ENCODE measurements at regions not wholly inside any gene's neighbourhood (a gene's known extent, or its start where the extent isn't known, plus 50 kb on each side); places are given as distances from the start of the nearest gene placed in this dataset.

- no peak for TF ChIP-seq E2F8 (IDR thresholded peaks at IDR 0.05; ENCODE audit: low read depth, partially characterized antibody)
- TF ChIP-seq USF2 (IDR thresholded peaks at IDR 0.05; ENCODE audit: borderline replicate concordance, low read depth, low read length): no peak
- TF ChIP-seq CTCF (IDR thresholded peaks at IDR 0.05 in 2 of 3, conservative IDR thresholded peaks at IDR 0.05 in 1 of 3; ENCODE audit: control insufficient read depth in 2 of 3, extremely low read depth in 1 of 3, insufficient read depth in 1 of 3, low read depth in 3 of 3, low read length in 3 of 3): no peak
- TF ChIP-seq JUNB (IDR thresholded peaks at IDR 0.05): no peak
- TF ChIP-seq POLR2AphosphoS5 (IDR thresholded peaks at IDR 0.05; ENCODE audit: low read length): no peak
- no peak for TF ChIP-seq RCOR1 (conservative IDR thresholded peaks at IDR 0.05; ENCODE audit: low read depth, low read length)
- no peak for TF ChIP-seq TAF1 (IDR thresholded peaks at IDR 0.05; ENCODE audit: borderline replicate concordance, low read depth, low read length)
- TF ChIP-seq NRF1 (conservative IDR thresholded peaks at IDR 0.05; ENCODE audit: low read depth, low read length): no peak
- TF ChIP-seq CBX3 (IDR thresholded peaks at IDR 0.05; ENCODE audit: borderline replicate concordance, low read depth): no peak
- TF ChIP-seq CBFB (IDR thresholded peaks at IDR 0.05; ENCODE audit: low read depth): no peak
- TF ChIP-seq E4F1 (IDR thresholded peaks at IDR 0.05; ENCODE audit: borderline replicate concordance, partially characterized antibody): no peak
- no peak for TF ChIP-seq PBX3 (IDR thresholded peaks at IDR 0.05; ENCODE audit: insufficient replicate concordance, low read depth, low read length)
- no peak for TF ChIP-seq BHLHE40 (IDR thresholded peaks at IDR 0.05; ENCODE audit: borderline replicate concordance in 1 of 2, low read depth in 2 of 2, low read length in 1 of 2)
- no peak for TF ChIP-seq POLR2A (IDR thresholded peaks at IDR 0.05; ENCODE audit: low read depth, low read length)
Measured at GRCh38 chr6:114608091-114608490, 265.3 kb upstream of the HS3ST5 start.
